Transverse colon (tissue), 4 donors: ENCODE measurements at regions not wholly inside any gene's neighbourhood (a gene's known extent, or its start where the extent isn't known, plus 50 kb on each side); places are given as distances from the start of the nearest gene placed in this dataset.

ENCODE experiments used
- DNase-seq: peaks from one replicate; pipeline ENCODE4 v3.0.0-alpha.2; 2019
- H3K27ac ChIP-seq, 4 donors: fragments of 200-600 bp; sonication (generic); 2 replicates each; pipeline ENCODE4 v1.5.1; 2016 to 2018; ENCODE audit warnings: inconsistent platforms in 4 of 4
- H3K27me3 ChIP-seq: fragments of 200-600 bp; sonication (generic); 2 replicates; pipeline ENCODE4 v1.5.1; 2017; ENCODE audit warnings: inconsistent platforms
- H3K36me3 ChIP-seq, 4 donors: fragments of 200-600 bp; sonication (generic); 2 replicates each; pipeline ENCODE4 v1.5.1; 2017 to 2019; ENCODE audit warnings: inconsistent platforms in 4 of 4
- H3K4me1 ChIP-seq, 4 donors: fragments of 200-600 bp; sonication (generic); 2 replicates each; pipeline ENCODE4 v1.5.1; 2017 to 2020; ENCODE audit warnings: inconsistent platforms in 4 of 4
- H3K4me3 ChIP-seq, 4 donors: fragments of 200-600 bp; sonication (generic); 1 replicate in 1 of 4; 2 replicates in 3 of 4; pipeline versions ENCODE4 v1.5.1 to v1.6.1; 2017 to 2019; ENCODE audit warnings: inconsistent platforms in 4 of 4
- H3K9me3 ChIP-seq, 2 donors: fragments of 200-600 bp; sonication (generic); 2 replicates each; pipeline ENCODE4 v1.5.1; 2017 to 2019; ENCODE audit warnings: inconsistent platforms in 2 of 2
- EP300 ChIP-seq: sonication (generic); formaldehyde crosslinking; IDR thresholded peaks from one replicate; pipeline ENCODE4 v1.6.1; 2017; ENCODE audit warnings: antibody characterized with exemption, low read depth
- POLR2A ChIP-seq: fragments of 450-650 bp; IDR thresholded peaks from one replicate; pipeline ENCODE4 v1.6.1; 2016; ENCODE audit warnings: antibody characterized with exemption, mild to moderate bottlenecking, moderate library complexity
- POLR2AphosphoS5 ChIP-seq, 3 donors: sonication (generic); formaldehyde crosslinking; IDR thresholded peaks; one replicate each; pipeline ENCODE4 v1.6.1; 2016; ENCODE audit warnings: antibody characterized with exemption in 3 of 3
- WGBS, 2 donors: methylation state at CpG; one replicate each; pipeline ENCODE4 v1.1.5; 2018; ENCODE audit warnings: low coverage in 1 of 2; 5-methylcytosine and 5-hydroxymethylcytosine counted together
- in situ Hi-C, 4 donors: fragments of 200-750 bp; cut with MboI; loops; one replicate each; pipeline versions ENCODE4 v1.15.0 to v1.15.1; 2017; ENCODE audit warnings: low sequenced_read_pairs in 3 of 4, low pct_ligation_motif_present in 1 of 4, low pct_unique_long_range_greater_than_20kb in 1 of 4
- intact Hi-C: fragments of 100-400 bp; cut with DNase I; formaldehyde crosslinking; loops from one replicate; pipeline ENCODE4 v1.15.1; 2023; ENCODE audit warnings: low total_unique reads
- TF ChIP-seq, protein P1 (sequence below), 5 experiments: fragments of 200-600 bp in 3 of 5; fragments of 450-650 bp in 2 of 5; sonication (generic) in 3 of 5; IDR thresholded peaks; 1 replicate in 2 of 5; 2 replicates in 3 of 5; pipeline ENCODE4 v1.5.1; 2016 to 2017; ENCODE audit warnings: antibody characterized with exemption in 5 of 5, inconsistent platforms in 3 of 5, mild to moderate bottlenecking in 2 of 5, moderate library complexity in 1 of 5

- Histone ChIP-seq H3K27me3 (no peaks in the 10 kb centered on the region), H3K4me1 (no peaks in the 10 kb centered on the region), H3K9me3 (peaks cover 5% of the 10 kb centered on the region in 2 donors), H3K36me3 (no peaks in the 10 kb centered on the region), H3K4me3 (no peak overlapping the region), H3K27ac (no peak overlapping the region)
- in situ Hi-C loops: no loop called here
- intact Hi-C loops: no loop called here
- DNase-seq: no peak
- TF ChIP-seq POLR2A: no peak
- TF ChIP-seq, protein P1, sequence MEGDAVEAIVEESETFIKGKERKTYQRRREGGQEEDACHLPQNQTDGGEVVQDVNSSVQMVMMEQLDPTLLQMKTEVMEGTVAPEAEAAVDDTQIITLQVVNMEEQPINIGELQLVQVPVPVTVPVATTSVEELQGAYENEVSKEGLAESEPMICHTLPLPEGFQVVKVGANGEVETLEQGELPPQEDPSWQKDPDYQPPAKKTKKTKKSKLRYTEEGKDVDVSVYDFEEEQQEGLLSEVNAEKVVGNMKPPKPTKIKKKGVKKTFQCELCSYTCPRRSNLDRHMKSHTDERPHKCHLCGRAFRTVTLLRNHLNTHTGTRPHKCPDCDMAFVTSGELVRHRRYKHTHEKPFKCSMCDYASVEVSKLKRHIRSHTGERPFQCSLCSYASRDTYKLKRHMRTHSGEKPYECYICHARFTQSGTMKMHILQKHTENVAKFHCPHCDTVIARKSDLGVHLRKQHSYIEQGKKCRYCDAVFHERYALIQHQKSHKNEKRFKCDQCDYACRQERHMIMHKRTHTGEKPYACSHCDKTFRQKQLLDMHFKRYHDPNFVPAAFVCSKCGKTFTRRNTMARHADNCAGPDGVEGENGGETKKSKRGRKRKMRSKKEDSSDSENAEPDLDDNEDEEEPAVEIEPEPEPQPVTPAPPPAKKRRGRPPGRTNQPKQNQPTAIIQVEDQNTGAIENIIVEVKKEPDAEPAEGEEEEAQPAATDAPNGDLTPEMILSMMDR (IDR thresholded peaks at IDR 0.05): no peak
- TF ChIP-seq EP300: no peak
- TF ChIP-seq POLR2AphosphoS5 (IDR thresholded peaks at IDR 0.05): no peak
- 92 to 100% methylated on average over 1 of the region's 1 CpG for WGBS, 2 donors
These were observed 683.4 kb downstream of the PTPRC start for GRCh38 chr1:199322278-199322677.

- 89 to 90% methylated on average over 3 of the region's 3 CpGs for WGBS, 2 donors
- Histone ChIP-seq H3K4me3 (no peak overlapping the region), H3K9me3 (no peaks in the 10 kb centered on the region), H3K36me3 (no peaks in the 10 kb centered on the region), H3K27me3 (no peaks in the 10 kb centered on the region), H3K4me1 (no peaks in the 10 kb centered on the region), H3K27ac (no peak overlapping the region)
- in situ Hi-C loops: no loop called here
- no peak for DNase-seq
- TF ChIP-seq POLR2AphosphoS5 (IDR thresholded peaks at IDR 0.05) (no peak), POLR2A (no peak), EP300 (no peak)
- TF ChIP-seq, protein P1 (IDR thresholded peaks at IDR 0.05): no peak
- intact Hi-C loops: no loop called here
These were observed 694.3 kb upstream of the NR5A2 start for GRCh38 chr1:199333180-199333579.

DNA sequence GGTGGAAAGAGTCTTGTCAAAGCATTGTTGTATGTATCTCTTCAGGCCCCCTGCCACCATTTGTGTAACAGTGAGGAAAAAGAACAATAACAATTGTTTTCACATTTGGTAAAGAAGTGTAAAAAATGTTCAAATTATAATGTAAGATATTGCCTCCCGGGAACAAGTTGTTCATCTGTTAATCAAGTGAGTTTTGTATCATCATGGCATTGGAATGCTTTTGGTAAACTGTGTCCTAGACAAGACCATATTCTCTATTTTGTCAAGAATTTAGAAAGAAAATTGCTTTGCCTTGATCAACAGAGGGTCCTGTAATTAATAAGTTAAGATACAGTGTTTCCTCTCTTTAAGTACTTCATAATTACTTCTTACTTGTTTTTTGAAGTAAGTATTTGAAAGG, 692.0 kb upstream of the NR5A2 start:
- Histone ChIP-seq H3K36me3 (no peaks in the 10 kb centered on the region), H3K4me3 (no peak overlapping the region), H3K9me3 (no peaks in the 10 kb centered on the region), H3K27me3 (no peaks in the 10 kb centered on the region), H3K27ac (no peak overlapping the region), H3K4me1 (no peaks in the 10 kb centered on the region)
- 67% methylated on average over 1 of the region's 1 CpG for WGBS, 2 donors
- DNase-seq: no peak
- in situ Hi-C loops (no loop called here), intact Hi-C loops (no loop called here)
- no peak for TF ChIP-seq POLR2A
- no peak for TF ChIP-seq EP300
- no peak for TF ChIP-seq POLR2AphosphoS5 (IDR thresholded peaks at IDR 0.05)
- TF ChIP-seq, protein P1 (IDR thresholded peaks at IDR 0.05): no peak

GRCh38 chr1:199336745-199337640, 690.5 kb upstream of the NR5A2 start:
- intact Hi-C loops (no loop called here), in situ Hi-C loops (no loop called here)
- Histone ChIP-seq H3K36me3 (no peaks in the 10 kb centered on the region), H3K4me3 (no peak overlapping the region), H3K4me1 (no peaks in the 10 kb centered on the region), H3K27me3 (no peaks in the 10 kb centered on the region), H3K9me3 (no peaks in the 10 kb centered on the region), H3K27ac (no peak overlapping the region)
- TF ChIP-seq EP300 (no peak), POLR2AphosphoS5 (IDR thresholded peaks at IDR 0.05) (no peak), POLR2A (no peak)
- TF ChIP-seq, protein P1 (IDR thresholded peaks at IDR 0.05): no peak
- DNase-seq: no peak
- 85% methylated on average over 4 of the region's 4 CpGs; no CpG with 5 or more reads in 1 of the 2 donors for WGBS, 2 donors
